PC-3 (cell line): ENCODE measurements at regions not wholly inside any gene's neighbourhood (a gene's known extent, or its start where the extent isn't known, plus 50 kb on each side); places are given as distances from the start of the nearest gene placed in this dataset.

Source experiments
- ATAC-seq: fragments of 200-7000 bp; cut with Tn5 transposase; 2 replicates; pipeline ENCODE4 v1.9.1; 2020; ENCODE audit warnings: mild to moderate bottlenecking, moderate library complexity
- BruUV-seq: library from RNA; stranded (reverse); fragments of 400-500 nt; replicated peaks from 2 replicates; lab custom pipeline; 2021; lab: Mats Ljungman, UMichigan
- CTCF ChIA-PET: fragments of 300-600 bp; sonication (Branson Sonifier 250); formaldehyde crosslinking; loops from one replicate; lab custom pipeline; 2022; ENCODE audit warnings: antibody characterized with exemption; lab: Charles Lee
- POLR2A ChIA-PET: fragments of 300-600 bp; sonication (Branson Sonifier 250); formaldehyde crosslinking; loops from one replicate; lab custom pipeline; 2022; ENCODE audit warnings: antibody characterized with exemption; ENCODE audit not compliant: unreplicated experiment; lab: Charles Lee
- DNase-seq: peaks from one replicate; pipeline ENCODE4 v3.0.0-alpha.2; 2015
- H2AFZ ChIP-seq: fragments of 300-600 bp; sonication (generic); 2 replicates; pipeline ENCODE4 v1.6.0; 2016; ENCODE audit warnings: antibody characterized with exemption, low read length
- H3F3A ChIP-seq: fragments of 300-600 bp; sonication (generic); one replicate; pipeline ENCODE4 v1.6.0; 2017; ENCODE audit warnings: antibody characterized with exemption, low read length, control low read depth, mild to moderate bottlenecking; ENCODE audit not compliant: unreplicated experiment
- H3K27ac ChIP-seq: fragments of 300-600 bp; sonication (generic); 2 replicates; pipeline ENCODE4 v1.5.1; 2016; ENCODE audit warnings: mild to moderate bottlenecking, low read length
- H3K27me3 ChIP-seq: fragments of 300-600 bp; sonication (generic); 2 replicates; pipeline ENCODE4 v1.6.1; 2016; ENCODE audit warnings: low read length, mixed read lengths
- H3K36me3 ChIP-seq: fragments of 300-600 bp; sonication (generic); 2 replicates; pipeline ENCODE4 v1.6.1; 2016; ENCODE audit warnings: low read depth, mixed run types, low read length, mixed read lengths
- H3K4me1 ChIP-seq: fragments of 300-600 bp; sonication (generic); 2 replicates; pipeline ENCODE4 v1.5.1; 2016; ENCODE audit warnings: low read length; ENCODE audit not compliant: insufficient read depth
- H3K4me2 ChIP-seq: fragments of 300-600 bp; sonication (generic); 2 replicates; pipeline ENCODE4 v1.6.0; 2016; ENCODE audit warnings: low read length
- H3K4me3 ChIP-seq: fragments of 300-600 bp; sonication (generic); 2 replicates; pipeline ENCODE4 v1.5.1; 2016; ENCODE audit warnings: mild to moderate bottlenecking, low read length, mixed read lengths
- H3K79me2 ChIP-seq: fragments of 300-600 bp; sonication (generic); 2 replicates; pipeline ENCODE4 v1.6.1; 2017; ENCODE audit warnings: low read length, mixed read lengths
- H3K9ac ChIP-seq: fragments of 300-600 bp; sonication (generic); 2 replicates; pipeline ENCODE4 v1.6.0; 2016; ENCODE audit warnings: mild to moderate bottlenecking, low read length
- H3K9me2 ChIP-seq: fragments of 300-600 bp; sonication (generic); replicated peaks from 2 replicates; pipeline ENCODE4 v1.6.1; 2016; ENCODE audit warnings: mixed run types, low read length, mixed read lengths
- H3K9me3 ChIP-seq: fragments of 300-600 bp; sonication (generic); 2 replicates; pipeline ENCODE4 v1.6.1; 2016; ENCODE audit warnings: low read length, mixed read lengths
- H4K20me1 ChIP-seq: fragments of 300-600 bp; sonication (generic); 2 replicates; pipeline ENCODE4 v1.6.1; 2016; ENCODE audit warnings: low read length, mixed read lengths
- CTCF ChIP-seq: fragments of 300-600 bp; sonication (generic); conservative IDR thresholded peaks from 2 replicates; pipeline ENCODE4 v1.5.1; 2017; ENCODE audit warnings: antibody characterized with exemption, low read depth, mild to moderate bottlenecking, low read length
- EZH2 ChIP-seq: fragments of 300-600 bp; sonication (generic); IDR thresholded peaks from one replicate; pipeline ENCODE4 v1.6.1; 2017; ENCODE audit warnings: antibody characterized with exemption, mild to moderate bottlenecking, low read length; ENCODE audit not compliant: unreplicated experiment
- EZH2phosphoT487 ChIP-seq: fragments of 300-600 bp; sonication (generic); IDR thresholded peaks from 2 replicates; pipeline ENCODE4 v1.6.1; 2018; ENCODE audit warnings: mild to moderate bottlenecking, antibody characterized with exemption, low read length, borderline replicate concordance
- intact Hi-C: fragments of 100-400 bp; cut with micrococcal nuclease; formaldehyde crosslinking; loops from 2 replicates; pipeline ENCODE4 v1.9.0; 2023

- DNase-seq (no peak), ATAC-seq (no peak)
- H3K4me1 ChIP-seq, result no peaks in the 10 kb centered on the region
- H3F3A ChIP-seq, result no peaks in the 10 kb centered on the region
- H3K27ac ChIP-seq, result no peak overlapping the region
- no peaks in the 10 kb centered on the region for H3K9me3 ChIP-seq
- no peak overlapping the region for H3K4me2 ChIP-seq
- no peaks in the 10 kb centered on the region for H3K27me3 ChIP-seq
- H2AFZ ChIP-seq, result no peak overlapping the region
- no peak overlapping the region for H3K4me3 ChIP-seq
- TF ChIP-seq CTCF, result no peak
- TF ChIP-seq EZH2phosphoT487, result no peak
- no peak for TF ChIP-seq EZH2
- no peaks in the 10 kb centered on the region for H3K36me3 ChIP-seq
- ChIA-PET POLR2A (no interaction called here), CTCF (no interaction called here)
- no peaks in the 10 kb centered on the region for H3K9me2 ChIP-seq
- H3K9ac ChIP-seq, result no peak overlapping the region
- intact Hi-C loops, result no loop called here
- no peaks in the 10 kb centered on the region for H3K79me2 ChIP-seq
- BruUV-seq, result no TSS peak
- H4K20me1 ChIP-seq, result no peaks in the 10 kb centered on the region
Observed at GRCh38 chr4:123898946-123899666, 502.5 kb downstream of the SPRY1 start.

- no peaks in the 10 kb centered on the region for H3K9me2 ChIP-seq
- ATAC-seq, result no peak
- no peak overlapping the region for H3K4me3 ChIP-seq
- DNase-seq, result no peak
- H3K9ac ChIP-seq, result no peak overlapping the region
- TF ChIP-seq CTCF (no peak), EZH2 (no peak), EZH2phosphoT487 (no peak)
- H3K27ac ChIP-seq, result no peak overlapping the region
- no peaks in the 10 kb centered on the region for H3K27me3 ChIP-seq
- no peaks in the 10 kb centered on the region for H3K79me2 ChIP-seq
- no peaks in the 10 kb centered on the region for H4K20me1 ChIP-seq
- H2AFZ ChIP-seq, result no peak overlapping the region
- ChIA-PET POLR2A (no interaction called here), CTCF (no interaction called here)
- no peaks in the 10 kb centered on the region for H3F3A ChIP-seq
- no peaks in the 10 kb centered on the region for H3K4me1 ChIP-seq
- intact Hi-C loops, result no loop called here
- H3K4me2 ChIP-seq, result no peak overlapping the region
- BruUV-seq, result no TSS peak
- H3K36me3 ChIP-seq, result no peaks in the 10 kb centered on the region
- H3K9me3 ChIP-seq, result no peaks in the 10 kb centered on the region
Observed at GRCh38 chr4:123904882-123905281, 508.3 kb downstream of the SPRY1 start.

- Histone ChIP-seq H3K9me2 (no peaks in the 10 kb centered on the region), H4K20me1 (no peaks in the 10 kb centered on the region), H3K9ac (no peak overlapping the region), H3K27ac (no peak overlapping the region), H3K9me3 (no peaks in the 10 kb centered on the region), H3K4me3 (no peak overlapping the region), H3K4me1 (no peaks in the 10 kb centered on the region), H3K79me2 (no peaks in the 10 kb centered on the region), H3K27me3 (no peaks in the 10 kb centered on the region), H2AFZ (no peak overlapping the region), H3K4me2 (no peak overlapping the region), H3K36me3 (no peaks in the 10 kb centered on the region), H3F3A (no peaks in the 10 kb centered on the region)
- intact Hi-C loops, result no loop called here
- no TSS peak for BruUV-seq
- no peak for ATAC-seq
- ChIA-PET CTCF (no interaction called here), POLR2A (no interaction called here)
- TF ChIP-seq CTCF (no peak), EZH2 (no peak), EZH2phosphoT487 (no peak)
- no peak for DNase-seq
Observed at GRCh38 chr4:123913598-123913997, 517.0 kb downstream of the SPRY1 start.
